MCF 10A (cell line): ENCODE measurements at regions not wholly inside any gene's neighbourhood (a gene's known extent, or its start where the extent isn't known, plus 50 kb on each side); places are given as distances from the start of the nearest gene placed in this dataset.

Experiments
- BruUV-seq: library from RNA; stranded (reverse); fragments of 400-500 nt; replicated peaks from 2 replicates; lab custom pipeline; 2021; lab: Mats Ljungman, UMichigan
- CTCF ChIA-PET: fragments of 300-600 bp; sonication (Branson Sonifier 250); formaldehyde crosslinking; extraction: SDS; loops from one replicate; lab custom pipeline; 2021; ENCODE audit warnings: antibody characterized with exemption, inconsistent platforms; lab: Yijun Ruan, JAX
- POLR2A ChIA-PET: fragments of 300-600, 350-650 bp; sonication (Branson Sonifier 250); formaldehyde crosslinking; extraction: SDS; loops from one replicate; lab custom pipeline; 2020; ENCODE audit warnings: antibody characterized with exemption, inconsistent platforms; lab: Yijun Ruan, JAX
- DNase-seq: peaks from one replicate; pipeline ENCODE4 v3.0.0-alpha.2; 2018; ENCODE audit not compliant: unreplicated experiment
- H3K27ac Mint-ChIP-seq: one replicate; pipeline ENCODE4 v1.8.0; 2022; ENCODE audit warnings: mild to moderate bottlenecking, low read depth, mixed read lengths; ENCODE audit not compliant: unreplicated experiment
- H3K27me3 Mint-ChIP-seq: one replicate; pipeline ENCODE4 v1.8.0; 2022; ENCODE audit warnings: mixed read lengths; ENCODE audit not compliant: insufficient read depth, unreplicated experiment
- H3K36me3 Mint-ChIP-seq: one replicate; pipeline ENCODE4 v1.8.0; 2022; ENCODE audit warnings: mild to moderate bottlenecking, moderate library complexity, mixed read lengths; ENCODE audit not compliant: insufficient read depth, unreplicated experiment
- H3K4me1 Mint-ChIP-seq: one replicate; pipeline ENCODE4 v1.8.0; 2022; ENCODE audit warnings: mixed read lengths; ENCODE audit not compliant: insufficient read depth, unreplicated experiment
- H3K4me3 Mint-ChIP-seq: one replicate; pipeline ENCODE4 v1.8.0; 2022; ENCODE audit warnings: mild to moderate bottlenecking, moderate library complexity, mixed read lengths; ENCODE audit not compliant: unreplicated experiment
- H3K9me3 Mint-ChIP-seq: one replicate; pipeline ENCODE4 v1.8.0; 2022; ENCODE audit warnings: mixed read lengths; ENCODE audit not compliant: unreplicated experiment
- CTCF ChIP-seq: fragments of 200-600 bp; IDR thresholded peaks from one replicate; pipeline ENCODE4 v1.8.0; 2022; ENCODE audit warnings: antibody characterized with exemption, mild to moderate bottlenecking; ENCODE audit not compliant: unreplicated experiment
- intact Hi-C: fragments of 100-400 bp; cut with micrococcal nuclease; formaldehyde crosslinking; loops from 2 replicates; pipeline ENCODE4 v1.14.1; 2022

DNA sequence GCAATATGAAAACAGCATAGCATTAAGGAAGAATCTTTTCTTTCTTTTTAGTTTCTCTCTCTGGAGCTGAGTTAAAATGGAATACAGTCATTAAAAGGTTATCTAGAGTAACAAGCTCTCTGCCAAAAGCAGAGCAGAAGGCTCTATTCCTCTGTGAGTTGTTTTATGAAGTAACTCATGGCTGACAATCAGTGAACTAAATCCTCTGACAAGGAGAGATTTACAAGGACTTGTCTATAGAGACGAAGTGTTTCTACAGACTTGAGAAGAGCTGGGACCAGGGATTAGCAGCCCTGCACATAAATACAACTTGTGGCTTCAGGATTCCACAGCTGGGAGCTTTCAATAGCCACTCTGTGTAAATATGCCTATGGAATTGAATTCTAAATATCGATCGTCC lies 192.5 kb upstream of the RAG2 start:
- CTCF ChIA-PET: interaction anchor here (0.6 to 0.7 kb wide), 2 partner anchors 44 to 185 kb away, joined by 5 read pairs; no protein-coding TSS in a partner anchor
- DNase-seq: no peak
- Mint-ChIP-seq H3K4me1 (no peaks in the 10 kb centered on the region), H3K4me3 (no peak overlapping the region), H3K27me3 (no peaks in the 10 kb centered on the region), H3K36me3 (no peaks in the 10 kb centered on the region), H3K27ac (no peak overlapping the region), H3K9me3 (no peaks in the 10 kb centered on the region)
- no peak for TF ChIP-seq CTCF
- BruUV-seq: no TSS peak
- intact Hi-C loops: no loop called here
- POLR2A ChIA-PET: no interaction called here

- Mint-ChIP-seq H3K4me3 (no peak overlapping the region), H3K27ac (no peak overlapping the region), H3K27me3 (no peaks in the 10 kb centered on the region), H3K9me3 (no peaks in the 10 kb centered on the region), H3K4me1 (no peaks in the 10 kb centered on the region), H3K36me3 (no peaks in the 10 kb centered on the region)
- no peak for DNase-seq
- intact Hi-C loops: no loop called here
- no peak for TF ChIP-seq CTCF
- POLR2A ChIA-PET: interaction anchor here (1.4 kb wide), 1 partner anchor 10 kb away, joined by 3 read pairs; no protein-coding TSS in a partner anchor
- no TSS peak for BruUV-seq
- CTCF ChIA-PET: interaction anchor here (1.2 to 3.3 kb wide), 2 partner anchors 33 to 36 kb away, joined by 3 to 20 read pairs; no protein-coding TSS in a partner anchor
Measured at GRCh38 chr11:36783808-36784207, 185.8 kb upstream of the RAG2 start.

DNA sequence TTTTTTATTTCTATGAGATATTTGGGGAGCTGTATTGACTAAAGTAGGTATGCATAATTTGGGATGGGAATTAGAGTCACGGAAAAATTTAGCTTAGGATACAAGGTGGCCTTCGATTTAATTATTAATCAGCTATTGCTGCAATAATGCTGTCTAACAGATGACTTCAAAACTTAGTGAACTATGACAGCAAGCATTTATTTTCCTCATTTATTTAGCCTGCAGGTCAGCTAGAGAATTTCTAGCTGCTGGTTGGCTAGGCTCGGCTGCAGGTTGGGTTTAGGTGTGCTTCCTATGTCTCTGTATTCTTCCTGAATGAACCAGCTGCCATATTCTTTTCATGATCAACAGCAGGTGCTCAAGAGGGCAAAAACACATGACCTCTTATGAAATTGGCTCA lies 181.8 kb upstream of the RAG2 start:
- DNase-seq: no peak
- CTCF ChIA-PET: interaction anchor here (1.6 kb wide), 1 partner anchor 33 kb away, joined by 7 read pairs; no protein-coding TSS in a partner anchor
- no peak overlapping the region for H3K27ac Mint-ChIP-seq
- no peak overlapping the region for H3K4me3 Mint-ChIP-seq
- no TSS peak for BruUV-seq
- TF ChIP-seq CTCF: no peak
- intact Hi-C loops: no loop called here
- peaks cover 6% of the 10 kb centered on the region for H3K4me1 Mint-ChIP-seq
- H3K9me3 Mint-ChIP-seq: no peaks in the 10 kb centered on the region
- no peaks in the 10 kb centered on the region for H3K27me3 Mint-ChIP-seq
- POLR2A ChIA-PET: no interaction called here
- no peaks in the 10 kb centered on the region for H3K36me3 Mint-ChIP-seq

- intact Hi-C loops: no loop called here
Measured at GRCh38 chr11:36777311-36777710, 179.3 kb upstream of the RAG2 start.

More at GRCh38 chr11:36777311-36777710, 179.3 kb upstream of the RAG2 start:
- no peak for DNase-seq
- Mint-ChIP-seq H3K4me1 (peaks cover 17% of the 10 kb centered on the region), H3K9me3 (no peaks in the 10 kb centered on the region), H3K27me3 (no peaks in the 10 kb centered on the region), H3K36me3 (no peaks in the 10 kb centered on the region), H3K27ac (no peak overlapping the region), H3K4me3 (no peak overlapping the region)
- ChIA-PET CTCF (interaction anchor here (0.9 to 5.2 kb wide), 2 partner anchors 30 to 45 kb away, joined by 4 to 21 read pairs; no protein-coding TSS in a partner anchor), POLR2A (no interaction called here)
- no peak for TF ChIP-seq CTCF
- no TSS peak for BruUV-seq
